Body of pancreas (tissue), 4 donors: ENCODE measurements at regions not wholly inside any gene's neighbourhood (a gene's known extent, or its start where the extent isn't known, plus 50 kb on each side); places are given as distances from the start of the nearest gene placed in this dataset.

ENCODE experiments used
- POLR2A ChIP-seq, 3 donors: fragments of 450-650 bp; IDR thresholded peaks; one replicate each; pipeline ENCODE4 v1.6.1; 2016; ENCODE audit warnings: antibody characterized with exemption in 3 of 3, mild to moderate bottlenecking in 2 of 3
- TF ChIP-seq, protein P1 (sequence below), 7 experiments: fragments of 450-650 bp in 4 of 7; fragments of 200-600 bp in 3 of 7; sonication (generic) in 3 of 7; IDR thresholded peaks; one replicate each; pipeline ENCODE4 v1.5.1; 2016 to 2019; ENCODE audit warnings: antibody characterized with exemption in 7 of 7

DNA sequence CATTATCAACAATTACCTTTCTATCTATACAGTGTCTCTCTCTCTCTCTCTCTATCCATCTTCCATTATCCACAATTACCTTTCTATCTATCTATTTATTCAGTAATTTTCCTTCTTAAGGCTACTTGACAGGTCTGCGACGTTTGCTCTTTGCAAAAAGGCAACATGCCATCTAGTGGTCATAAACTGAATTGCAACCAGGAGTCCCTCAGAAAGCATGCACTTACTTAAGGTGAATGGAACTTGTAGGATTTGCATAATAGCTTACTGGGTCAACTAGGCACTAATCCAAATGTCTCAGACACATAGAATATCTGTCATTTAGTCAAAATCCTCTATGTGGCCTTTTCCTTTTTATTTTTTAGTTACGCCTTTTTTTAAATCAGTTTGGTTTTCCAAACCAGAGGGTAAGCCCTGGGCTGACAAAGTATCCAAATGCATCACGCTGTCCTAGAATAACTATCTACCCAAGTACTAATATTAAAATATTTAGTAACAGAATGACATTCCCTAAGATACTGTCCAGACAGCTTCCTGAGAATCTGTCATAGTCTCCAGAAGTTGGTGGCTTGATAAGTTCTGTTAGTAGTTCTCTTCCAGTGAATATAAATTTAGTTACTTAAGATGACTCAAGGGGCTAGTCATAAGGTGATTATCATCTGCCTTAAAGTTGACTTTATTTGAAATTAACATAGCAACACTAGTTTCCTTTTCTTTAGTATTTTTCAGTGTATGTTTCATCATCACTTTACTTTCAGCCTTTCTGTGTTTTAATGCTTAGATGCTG is 208.3 kb downstream of the PPP1R3A start:
- no peak for TF ChIP-seq POLR2A (IDR thresholded peaks at IDR 0.05)
- TF ChIP-seq, protein P1, sequence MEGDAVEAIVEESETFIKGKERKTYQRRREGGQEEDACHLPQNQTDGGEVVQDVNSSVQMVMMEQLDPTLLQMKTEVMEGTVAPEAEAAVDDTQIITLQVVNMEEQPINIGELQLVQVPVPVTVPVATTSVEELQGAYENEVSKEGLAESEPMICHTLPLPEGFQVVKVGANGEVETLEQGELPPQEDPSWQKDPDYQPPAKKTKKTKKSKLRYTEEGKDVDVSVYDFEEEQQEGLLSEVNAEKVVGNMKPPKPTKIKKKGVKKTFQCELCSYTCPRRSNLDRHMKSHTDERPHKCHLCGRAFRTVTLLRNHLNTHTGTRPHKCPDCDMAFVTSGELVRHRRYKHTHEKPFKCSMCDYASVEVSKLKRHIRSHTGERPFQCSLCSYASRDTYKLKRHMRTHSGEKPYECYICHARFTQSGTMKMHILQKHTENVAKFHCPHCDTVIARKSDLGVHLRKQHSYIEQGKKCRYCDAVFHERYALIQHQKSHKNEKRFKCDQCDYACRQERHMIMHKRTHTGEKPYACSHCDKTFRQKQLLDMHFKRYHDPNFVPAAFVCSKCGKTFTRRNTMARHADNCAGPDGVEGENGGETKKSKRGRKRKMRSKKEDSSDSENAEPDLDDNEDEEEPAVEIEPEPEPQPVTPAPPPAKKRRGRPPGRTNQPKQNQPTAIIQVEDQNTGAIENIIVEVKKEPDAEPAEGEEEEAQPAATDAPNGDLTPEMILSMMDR (IDR thresholded peaks at IDR 0.05) = peak; percentile 70 to 94 (median 79)
